Fibroblast of upper back skin (primary cell): ENCODE measurements at regions not wholly inside any gene's neighbourhood (a gene's known extent, or its start where the extent isn't known, plus 50 kb on each side); places are given as distances from the start of the nearest gene placed in this dataset.
"Not testable (repeated sequence)": the region's sequence is repeated elsewhere in the genome, so short reads cannot be mapped to it uniquely, and the experiment has no call there.

Experiments
- DNase-seq: peaks from one replicate; pipeline ENCODE4 v3.0.0-alpha.2; 2013

DNA sequence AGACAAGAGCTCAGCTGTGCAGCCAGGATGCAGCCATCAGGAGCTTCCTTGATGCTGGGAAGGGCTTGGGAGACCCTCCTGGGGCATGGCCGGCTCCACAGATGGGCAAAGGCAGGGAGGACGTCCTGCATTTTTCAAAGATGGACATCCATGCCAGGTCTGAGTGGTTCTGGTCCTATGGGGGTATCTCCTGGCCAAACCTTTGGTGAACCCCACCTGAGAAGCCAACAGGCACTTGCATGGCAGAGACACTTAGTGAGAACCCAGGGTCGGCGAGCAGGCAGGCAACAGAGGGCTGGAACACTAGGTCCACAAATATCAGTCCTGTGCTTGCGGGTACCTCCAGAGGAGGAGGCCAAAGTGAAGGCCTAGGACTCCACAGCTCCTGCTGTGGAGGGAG is 70.0 kb downstream of the KCTD15 start:
- no peak for DNase-seq

- DNase-seq, result no peak
These were observed 71.5 kb downstream of the KCTD15 start for GRCh38 chr19:33868076-33868735.

DNA sequence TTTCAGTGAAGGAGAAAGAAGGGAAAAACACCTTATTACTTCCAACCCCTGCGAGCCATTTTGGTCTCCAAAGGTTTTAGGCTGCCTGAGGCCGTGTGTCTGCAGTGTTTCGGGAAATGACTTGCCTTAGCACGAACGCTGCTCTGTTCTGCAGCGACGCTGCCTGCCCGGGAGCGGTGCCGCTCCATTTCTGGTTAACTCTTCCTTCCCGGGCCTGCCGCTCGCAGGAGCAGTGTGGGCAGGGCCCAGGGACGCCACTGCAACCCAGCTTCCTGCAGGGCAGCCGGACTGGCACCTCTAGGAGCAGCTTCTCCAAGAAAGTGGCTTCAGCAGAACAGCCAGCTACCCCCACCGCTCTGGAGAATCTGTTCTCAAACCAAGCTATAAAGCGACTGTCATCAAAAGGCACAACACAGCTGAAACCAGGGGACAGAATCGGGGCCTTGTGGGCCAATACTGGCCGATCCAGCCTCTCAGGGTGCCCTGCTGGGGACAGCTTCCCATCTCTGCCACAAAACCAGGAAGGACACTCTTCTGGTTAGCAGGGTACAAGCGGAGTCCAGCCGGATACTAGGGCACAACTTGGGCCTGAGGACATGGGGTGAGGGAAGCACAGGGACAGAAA is 72.2 kb downstream of the KCTD15 start:
- DNase-seq, result peak; percentile 4

GRCh38 chr19:33870298-33870932 is 73.7 kb downstream of the KCTD15 start:
- DNase-seq, result not testable (repeated sequence)

DNA sequence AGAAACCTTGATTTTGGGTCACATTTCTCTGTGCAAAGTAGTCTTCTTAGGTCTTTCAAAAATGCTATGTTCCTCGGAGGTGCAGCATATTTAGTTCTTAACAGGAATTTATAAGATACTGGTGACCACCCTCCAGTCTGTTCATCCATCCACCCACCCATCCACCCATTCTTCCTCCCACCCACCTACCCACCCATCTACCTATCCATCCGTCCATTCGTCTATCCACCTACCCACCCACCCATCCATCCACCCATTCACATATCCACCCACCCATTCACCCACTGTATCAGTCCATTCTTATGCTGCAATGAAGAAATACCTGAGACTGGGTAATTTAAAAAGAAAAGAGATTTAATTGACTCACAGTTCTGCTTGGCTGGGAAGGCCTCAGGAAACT is 74.9 kb downstream of the KCTD15 start:
- DNase-seq, result no peak

DNA sequence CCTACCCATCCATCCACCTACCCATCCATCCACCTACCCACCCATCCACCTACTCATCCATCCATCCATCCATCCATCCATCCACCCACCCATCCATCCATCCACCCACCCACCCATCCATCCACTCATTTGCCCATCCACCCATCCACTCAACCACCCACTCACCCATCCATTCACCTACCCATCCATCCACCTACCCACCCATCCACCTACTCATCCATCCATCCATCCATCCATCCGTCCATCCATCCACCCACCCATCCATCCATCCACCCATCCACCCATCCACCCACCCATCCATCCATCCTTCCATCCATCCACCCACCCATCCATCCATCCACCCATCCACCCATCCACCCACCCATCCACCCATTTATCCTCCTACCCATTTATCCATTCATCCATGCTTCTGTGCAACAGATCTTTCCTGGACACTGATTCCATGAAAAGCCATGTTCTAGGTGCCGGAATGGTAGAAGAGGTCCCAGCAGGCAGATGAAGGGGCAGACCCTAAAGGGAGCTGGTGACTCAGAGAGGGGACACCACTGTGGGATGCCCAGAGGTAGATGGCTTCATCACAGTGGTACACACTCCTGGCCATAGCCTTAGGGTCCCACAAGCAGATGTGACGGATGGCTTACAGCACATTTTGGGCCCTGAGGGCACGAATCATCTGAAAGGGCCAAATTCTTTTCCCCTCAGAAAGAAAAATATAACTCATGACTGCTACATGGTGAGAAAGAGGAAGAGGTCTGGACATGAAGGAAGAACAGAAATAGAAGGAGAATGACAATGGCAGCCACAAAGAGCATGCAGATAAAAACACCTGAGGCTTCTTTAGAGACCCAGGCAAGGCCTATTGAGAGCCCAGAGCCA is 76.0 kb downstream of the KCTD15 start:
- no peak for DNase-seq

DNA sequence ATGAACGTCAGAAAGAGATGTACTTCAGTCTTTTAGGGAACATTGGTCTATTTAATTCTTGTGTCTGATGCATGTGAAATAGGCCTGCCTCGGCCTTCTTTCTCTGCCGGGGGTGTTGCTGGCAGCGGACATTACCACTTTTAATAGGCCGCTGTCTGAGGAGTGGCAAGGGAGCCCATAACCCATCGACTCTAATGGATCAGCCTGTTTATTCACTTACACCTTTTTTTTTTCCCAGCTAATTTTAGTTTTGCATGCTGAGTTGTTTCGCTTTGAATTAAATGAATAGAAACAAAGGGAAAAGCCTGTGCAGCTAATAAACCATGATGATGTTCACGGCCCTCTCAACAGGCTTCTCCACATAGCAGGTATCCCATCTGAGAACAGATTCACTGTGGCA is 78.4 kb downstream of the KCTD15 start:
- no peak for DNase-seq

DNA sequence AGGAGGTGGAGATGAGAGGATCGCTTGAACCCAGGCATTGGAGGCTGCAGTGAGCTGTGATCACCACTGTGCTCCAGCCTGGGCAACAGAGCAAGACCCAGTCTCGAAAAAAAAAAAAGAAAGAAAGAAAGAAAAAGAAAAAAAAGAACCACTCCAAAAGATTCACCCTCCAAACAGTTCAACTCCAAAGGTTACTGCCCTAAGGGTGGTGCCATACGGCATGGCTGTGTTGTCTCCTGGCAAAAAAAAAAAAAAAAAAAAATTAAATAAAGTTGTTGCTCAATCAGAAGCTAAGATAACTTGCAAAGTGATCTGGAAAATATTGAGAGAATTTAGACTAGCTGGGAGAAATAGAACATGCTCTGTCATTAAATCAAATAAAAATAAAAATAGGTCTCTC is 79.5 kb downstream of the KCTD15 start:
- DNase-seq, result no peak

DNA sequence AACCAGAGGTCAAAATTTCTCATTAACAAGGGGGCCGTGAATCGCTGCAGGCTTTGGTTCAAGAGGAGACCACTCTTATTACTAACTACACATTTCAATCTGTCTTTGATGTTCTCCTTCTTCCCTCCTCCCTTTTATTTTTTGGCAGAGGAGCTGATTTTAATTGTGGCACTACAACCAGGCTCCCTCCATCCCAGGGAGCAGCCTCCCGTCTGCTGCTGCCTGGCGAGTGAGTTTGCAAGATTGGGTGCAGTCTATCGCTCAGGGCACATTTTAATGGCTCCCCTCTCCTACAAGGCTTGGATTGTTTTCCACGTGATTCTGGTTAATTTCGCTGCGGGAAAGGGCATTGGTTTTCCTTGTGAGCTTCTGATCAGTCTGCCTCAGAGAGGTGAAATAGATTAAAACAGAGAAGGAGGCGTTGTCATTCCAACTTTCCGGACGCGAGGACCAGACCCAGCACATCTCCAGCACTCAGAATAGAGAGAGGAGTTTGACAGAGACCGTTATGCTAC is 81.4 kb downstream of the KCTD15 start:
- DNase-seq, result no peak

DNA sequence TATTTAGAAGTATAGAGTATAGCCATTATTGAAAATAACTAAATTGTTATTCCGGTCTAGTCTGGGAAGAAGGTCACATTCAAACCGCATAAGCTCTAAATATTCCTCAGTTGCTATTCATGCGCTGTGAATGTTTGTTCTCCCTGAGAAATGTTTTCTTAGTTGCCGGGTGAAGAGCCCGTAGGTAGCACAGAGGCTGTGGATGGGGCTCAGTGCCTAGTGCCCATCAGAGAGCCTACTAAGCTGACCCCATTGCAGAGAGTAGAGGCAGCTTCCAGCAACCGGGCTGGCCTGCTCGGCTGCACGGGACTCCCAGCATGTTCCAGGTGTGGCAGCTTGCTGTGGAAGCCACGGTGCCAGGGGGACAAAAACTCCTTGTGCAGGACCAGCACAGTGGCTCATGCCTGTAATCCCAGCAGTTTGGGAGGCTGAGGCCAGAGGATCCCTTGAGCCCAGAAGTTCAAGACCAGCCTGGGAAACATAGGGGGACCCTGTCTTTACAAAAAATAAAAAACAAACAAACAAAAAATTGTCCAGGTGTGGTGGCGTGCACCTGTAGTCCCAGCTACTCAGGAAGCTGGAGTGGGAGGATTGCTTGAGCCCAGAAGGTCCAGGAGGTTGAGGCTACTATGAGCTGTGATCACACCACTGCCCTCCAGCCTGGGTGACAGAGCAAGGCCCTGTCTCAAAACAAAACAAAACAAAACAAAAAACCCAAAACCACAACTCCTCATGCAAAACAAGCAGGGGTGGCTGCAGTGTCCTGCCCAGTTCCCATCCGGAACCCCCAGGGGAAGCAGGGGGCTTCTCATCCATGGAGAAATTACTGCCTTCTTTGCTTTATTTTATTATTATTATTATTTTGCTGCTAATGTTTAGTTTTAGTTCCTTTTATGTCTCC is 82.5 kb downstream of the KCTD15 start:
- no peak for DNase-seq

DNA sequence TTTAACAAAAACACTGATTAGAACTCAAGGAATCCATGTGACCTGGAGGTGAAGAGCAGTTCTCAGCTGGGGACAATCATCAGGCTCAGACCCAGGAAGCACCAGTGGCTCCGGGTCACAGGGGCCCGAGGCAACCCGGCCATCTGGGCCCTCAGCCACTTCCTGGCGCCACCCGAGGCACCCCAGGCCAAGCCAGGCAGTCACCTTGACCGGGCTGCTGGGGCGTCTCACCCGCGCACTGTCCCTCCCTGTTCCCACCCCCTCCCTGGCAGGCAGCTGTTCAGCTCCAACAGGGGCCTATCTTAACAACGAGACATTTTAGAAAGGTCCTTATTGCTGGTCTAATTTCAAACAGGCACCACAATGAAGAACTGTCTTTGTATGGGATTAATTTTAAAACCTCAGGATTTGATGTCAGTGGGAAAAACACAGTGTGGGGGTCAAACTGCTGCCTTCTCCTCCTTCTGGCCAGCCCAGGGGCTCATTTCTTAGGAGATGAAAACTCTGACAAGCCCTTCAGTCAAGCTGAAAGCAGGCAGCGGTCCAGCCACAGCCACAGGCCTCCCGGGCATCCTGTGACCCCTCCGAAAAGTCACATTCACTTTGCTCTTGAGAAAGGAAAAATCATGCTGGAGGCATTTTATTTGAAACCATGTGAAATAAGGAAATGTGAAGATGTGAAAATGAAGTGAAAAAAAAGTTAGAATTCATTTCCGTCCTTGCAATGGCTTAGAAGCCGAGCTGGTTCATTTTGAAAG is 83.3 kb downstream of the KCTD15 start:
- no peak for DNase-seq

DNA sequence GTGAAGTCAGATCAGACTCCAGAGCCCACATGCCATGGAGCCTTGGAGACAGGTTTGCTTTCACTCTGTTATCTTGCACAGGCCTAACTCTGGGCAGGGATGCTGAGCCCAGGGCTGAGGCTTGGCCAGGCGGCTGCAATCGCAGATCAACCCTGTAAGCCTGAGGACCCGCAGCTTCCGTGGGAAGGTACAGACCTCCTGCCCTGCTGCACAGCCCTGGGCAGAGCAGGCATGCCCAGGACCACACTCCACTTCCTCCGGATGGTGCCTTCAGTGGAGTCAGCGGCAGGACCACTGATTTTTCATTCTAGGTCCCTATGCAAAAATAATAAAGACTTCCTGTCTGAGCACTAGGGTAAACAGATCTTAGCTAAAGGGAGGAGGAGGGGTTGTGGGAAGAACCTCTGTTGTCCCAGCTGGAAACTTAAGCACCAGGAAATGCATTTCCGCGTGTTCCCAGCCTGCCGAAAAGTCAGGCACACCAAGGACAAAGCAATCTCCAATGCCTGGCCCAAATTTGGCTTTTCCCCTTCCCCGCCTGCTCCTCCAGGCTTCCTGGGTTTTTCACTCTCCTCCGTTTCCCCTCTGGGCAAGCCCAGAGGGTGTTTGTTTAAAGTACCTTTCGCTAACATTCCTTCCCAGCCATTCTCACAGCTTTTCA is 87.3 kb downstream of the KCTD15 start:
- DNase-seq, result no peak

GRCh38 chr19:33885236-33885635 is 88.6 kb downstream of the KCTD15 start:
- no peak for DNase-seq

- no peak for DNase-seq
These were observed 91.2 kb downstream of the KCTD15 start for GRCh38 chr19:33887891-33888290.

DNA sequence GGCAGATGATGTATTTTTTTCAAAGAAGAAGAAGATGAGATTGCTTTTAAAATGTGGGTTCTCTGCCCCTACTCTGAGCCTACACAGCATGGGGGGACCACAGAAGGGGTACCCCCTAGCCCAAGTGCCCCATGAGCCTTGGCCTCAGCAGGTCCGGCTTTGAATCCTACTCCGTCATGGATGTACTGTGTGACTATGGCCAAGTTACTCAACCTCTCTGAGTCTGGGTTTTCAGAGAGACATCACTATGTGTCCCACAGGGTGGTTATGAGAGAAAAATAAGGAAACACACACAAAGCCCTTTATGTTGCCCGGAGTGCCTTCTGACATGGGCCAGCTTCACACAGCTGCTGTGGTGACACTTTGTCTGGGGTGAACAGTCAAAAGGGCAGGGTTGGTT is 92.0 kb downstream of the KCTD15 start:
- DNase-seq, result no peak

DNA sequence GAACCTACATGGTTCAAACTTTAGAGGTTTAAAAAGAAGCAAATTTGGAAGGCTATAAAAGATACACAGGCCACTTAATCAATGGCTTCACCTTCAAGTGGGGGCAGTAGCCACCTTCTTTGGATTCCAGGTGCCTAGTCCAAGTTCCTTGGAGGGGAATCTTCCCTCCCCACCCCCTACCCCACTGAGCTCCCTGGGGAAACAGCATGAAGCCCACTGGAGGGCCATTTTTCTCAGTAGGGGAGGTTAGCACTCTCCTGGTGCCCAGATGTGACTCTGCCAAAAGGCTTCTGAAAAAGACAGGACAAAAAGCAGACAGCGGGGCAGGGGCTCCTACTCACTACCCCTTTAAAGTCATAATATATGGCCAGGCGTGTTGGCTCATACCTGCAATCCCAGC is 93.9 kb downstream of the KCTD15 start:
- DNase-seq, result no peak

DNA sequence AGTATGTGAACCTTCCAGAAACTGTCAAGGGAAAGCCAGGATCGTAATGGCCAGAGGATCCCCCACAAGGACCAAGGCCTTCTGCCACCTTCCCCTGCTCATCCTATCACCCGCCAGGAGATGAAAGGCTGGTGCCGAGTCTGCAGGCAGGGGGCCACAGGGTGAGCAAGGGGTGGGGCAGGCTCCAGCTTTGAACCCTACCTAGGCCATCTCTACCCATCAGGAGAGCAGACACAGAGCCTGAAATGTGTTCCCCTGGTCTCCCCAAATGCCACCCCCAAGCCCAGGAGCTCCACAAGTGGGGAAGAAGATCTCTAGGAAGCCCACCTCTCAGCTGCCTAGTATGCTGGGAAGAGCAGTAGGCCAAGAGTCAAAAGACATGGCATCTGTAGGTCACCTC is 95.1 kb downstream of the KCTD15 start:
- no peak for DNase-seq

DNA sequence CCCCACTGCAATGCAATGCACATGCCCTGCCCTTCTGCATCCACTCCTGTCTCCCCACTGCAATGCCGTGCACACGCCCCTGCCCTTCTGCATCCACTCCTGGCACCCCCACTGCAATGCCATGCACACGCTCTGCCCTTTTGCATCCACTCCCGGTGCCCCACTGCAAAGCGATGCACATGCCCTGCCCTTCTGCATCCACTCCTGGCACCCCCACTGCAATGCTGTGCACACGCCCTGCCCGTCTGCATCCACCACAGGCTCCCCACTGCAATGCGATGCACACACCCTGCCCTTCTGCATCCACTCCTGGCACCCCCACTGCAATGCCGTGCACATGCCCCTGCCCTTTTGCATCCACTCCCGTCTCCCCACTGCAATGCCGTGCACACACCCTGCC is 98.1 kb downstream of the KCTD15 start:
- no peak for DNase-seq

GRCh38 chr19:33895366-33895765 is 98.7 kb downstream of the KCTD15 start:
- DNase-seq, result no peak

DNA sequence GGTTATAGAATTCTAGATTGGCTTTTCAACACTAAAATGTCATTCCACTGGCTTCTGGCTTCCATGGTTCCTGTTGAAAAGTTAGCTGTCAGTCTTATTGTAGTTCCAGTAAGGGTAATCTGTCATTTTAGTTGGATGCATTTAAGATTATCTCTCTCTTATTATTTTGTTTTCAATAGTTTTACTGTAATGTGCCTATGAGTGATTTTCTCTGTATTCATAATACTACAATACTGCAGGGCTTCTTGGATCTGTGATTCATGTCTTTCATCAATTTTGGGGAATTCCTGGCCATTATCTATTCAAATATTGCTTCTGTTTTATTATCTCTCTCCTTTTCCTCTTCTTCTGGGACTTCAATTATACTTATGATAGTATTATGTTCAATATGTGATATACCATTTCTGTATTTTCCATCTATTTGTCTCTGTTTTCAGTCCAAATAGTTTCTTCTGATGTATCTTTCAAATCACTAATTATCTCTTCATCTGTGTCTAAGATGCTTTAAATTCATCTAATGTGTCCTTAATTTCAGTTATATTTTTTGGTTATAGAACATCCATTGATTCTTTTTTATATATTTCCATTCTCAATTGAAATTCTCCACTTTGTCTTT is 101.5 kb downstream of the KCTD15 start:
- DNase-seq, result no peak
